Activated T-helper 9 cell treated with anti-CD3 and anti-CD28 coated beads, Interleukin-2, amount 50 U/mL, for 16 hours (primary cell): ENCODE measurements at regions not wholly inside any gene's neighbourhood (a gene's known extent, or its start where the extent isn't known, plus 50 kb on each side); places are given as distances from the start of the nearest gene placed in this dataset.
"Not testable (repeated sequence)": the region's sequence is repeated elsewhere in the genome, so short reads cannot be mapped to it uniquely, and the experiment has no call there.

Source experiments
- DNase-seq: peaks from one replicate; pipeline ENCODE4 v3.0.0-alpha.2; 2020; ENCODE audit warnings: low read depth

GRCh38 chr7:69517985-69518704 is 80.1 kb upstream of the AUTS2 start:
- no peak for DNase-seq

- no peak for DNase-seq
These were observed 79.6 kb upstream of the AUTS2 start for GRCh38 chr7:69518705-69519077.

DNA sequence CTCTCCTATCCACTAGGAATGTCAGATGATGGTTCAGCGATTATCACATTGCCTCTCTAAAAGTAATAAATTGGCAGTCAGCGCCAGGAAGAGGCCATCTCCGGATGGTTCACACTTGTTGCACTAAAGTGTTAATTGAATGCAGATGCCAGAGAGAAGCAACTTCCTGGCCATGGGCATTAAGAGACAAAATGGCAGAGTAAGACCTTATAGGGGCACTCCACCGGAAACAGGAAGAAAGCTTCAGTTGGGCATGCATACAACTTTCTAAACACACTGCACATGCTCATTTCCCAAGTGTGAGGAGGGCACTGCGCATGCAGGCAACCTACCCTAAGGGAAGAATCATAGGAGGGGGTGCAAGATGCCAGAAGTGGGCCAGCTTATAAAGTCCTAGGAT is 71.7 kb upstream of the AUTS2 start:
- DNase-seq, result no peak

- DNase-seq, result no peak
These were observed 70.6 kb upstream of the AUTS2 start for GRCh38 chr7:69527706-69528105.

- no peak for DNase-seq
These were observed 67.2 kb upstream of the AUTS2 start for GRCh38 chr7:69531050-69531449.

- no peak for DNase-seq
These were observed 63.7 kb upstream of the AUTS2 start for GRCh38 chr7:69534461-69535041.

- DNase-seq, result no peak
These were observed 60.6 kb upstream of the AUTS2 start for GRCh38 chr7:69537691-69538090.

DNA sequence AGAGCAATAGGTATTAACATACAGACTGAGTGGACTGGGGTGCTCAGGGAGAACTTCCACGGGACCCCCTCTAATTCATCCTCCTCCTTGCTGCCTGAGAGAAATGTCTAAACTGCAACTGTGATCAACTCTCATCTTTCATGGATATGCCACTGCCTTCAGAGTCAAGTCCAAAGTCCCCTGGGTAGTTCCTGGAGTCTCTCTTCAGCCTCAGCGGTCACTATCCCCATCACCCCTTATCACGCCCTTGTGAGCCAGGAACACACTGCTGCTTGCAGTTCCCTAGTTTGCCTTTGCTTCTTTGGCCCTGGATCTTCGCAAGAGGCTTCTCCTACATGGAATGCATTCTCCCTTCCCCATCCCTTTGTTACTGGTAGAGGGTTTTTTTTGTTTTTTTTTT is 58.7 kb upstream of the AUTS2 start:
- no peak for DNase-seq

DNA sequence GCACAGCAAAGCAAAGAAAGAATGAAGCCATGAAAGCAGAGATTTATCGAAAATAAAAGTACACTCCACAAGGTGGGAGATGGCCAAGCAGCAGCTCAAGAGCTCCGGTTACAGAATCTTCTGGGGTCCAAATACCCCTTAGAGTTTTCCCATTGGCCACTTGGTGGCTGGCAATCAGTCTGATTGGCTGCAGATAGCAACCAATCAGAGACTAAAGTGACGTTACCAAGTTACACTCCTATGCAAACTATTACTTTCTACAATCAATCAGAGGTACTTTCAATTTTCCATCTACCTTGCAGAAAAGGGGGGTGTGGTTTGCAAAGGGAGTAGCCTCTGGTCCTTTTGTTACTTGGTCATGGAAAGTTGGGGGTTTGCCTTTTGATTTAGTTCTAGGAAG is 58.0 kb upstream of the AUTS2 start:
- DNase-seq, result no peak

GRCh38 chr7:69541779-69542432 is 56.4 kb upstream of the AUTS2 start:
- not testable (repeated sequence) for DNase-seq

DNA sequence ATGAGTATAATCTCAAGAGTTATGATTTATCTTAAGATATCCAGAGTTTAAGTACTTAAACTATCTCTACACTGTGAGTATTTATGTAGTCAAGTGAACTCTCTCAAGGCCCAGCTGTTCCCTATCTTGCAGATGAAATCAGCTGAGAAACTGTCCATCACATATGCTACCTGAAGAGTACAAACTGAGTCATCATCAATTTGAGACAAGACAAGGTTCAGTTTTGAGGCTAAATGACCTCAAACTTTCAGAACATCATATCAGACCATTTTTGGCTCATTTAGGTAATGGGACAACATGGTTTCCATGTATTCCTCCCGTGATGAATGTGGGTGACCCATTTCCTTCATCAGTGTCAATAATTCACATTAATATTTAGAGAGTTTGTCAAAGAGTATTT is 53.1 kb upstream of the AUTS2 start:
- DNase-seq, result no peak
